Hepatocyte (in vitro differentiated cells): ENCODE measurements at regions not wholly inside any gene's neighbourhood (a gene's known extent, or its start where the extent isn't known, plus 50 kb on each side); places are given as distances from the start of the nearest gene placed in this dataset.
A peak's percentile ranks its signal among the peaks of the same experiment; 100 is the strongest.

Source experiments
- DNase-seq: peaks from one replicate; pipeline ENCODE4 v3.0.0-alpha.2; 2016; ENCODE audit warnings: low spot score
- H2AFZ ChIP-seq: fragments of 200-600 bp; sonication (generic); 2 replicates; pipeline ENCODE4 v1.6.0; 2016; ENCODE audit warnings: antibody characterized with exemption, mild to moderate bottlenecking
- H3K27ac ChIP-seq: fragments of 200-600 bp; sonication (generic); 2 replicates; pipeline ENCODE4 v1.5.1; 2016; ENCODE audit warnings: mild to moderate bottlenecking
- H3K27me3 ChIP-seq: fragments of 200-600 bp; sonication (generic); 2 replicates; pipeline ENCODE4 v1.6.1; 2016
- H3K36me3 ChIP-seq: fragments of 200-600 bp; sonication (generic); replicated peaks from 2 replicates; pipeline ENCODE4 v1.5.1; 2016; ENCODE audit warnings: low read depth; ENCODE audit not compliant: insufficient read depth
- H3K4me1 ChIP-seq: fragments of 200-600 bp; sonication (generic); 2 replicates; pipeline ENCODE4 v1.5.1; 2016; ENCODE audit warnings: mild to moderate bottlenecking, moderate library complexity; ENCODE audit not compliant: insufficient read depth
- H3K4me2 ChIP-seq: fragments of 200-600 bp; sonication (generic); 2 replicates; pipeline ENCODE4 v1.6.0; 2016
- H3K4me3 ChIP-seq: fragments of 200-600 bp; sonication (generic); 2 replicates; pipeline ENCODE4 v1.5.1; 2016; ENCODE audit warnings: mild to moderate bottlenecking
- H3K79me2 ChIP-seq: fragments of 200-600 bp; sonication (generic); 2 replicates; pipeline ENCODE4 v1.6.0; 2017; ENCODE audit warnings: mild to moderate bottlenecking
- H3K9me2 ChIP-seq: fragments of 200-600 bp; sonication (generic); replicated peaks from 2 replicates; pipeline ENCODE4 v1.6.0; 2017; ENCODE audit warnings: mild to moderate bottlenecking; ENCODE audit not compliant: insufficient read depth
- H3K9me3 ChIP-seq: fragments of 200-600 bp; sonication (generic); 2 replicates; pipeline ENCODE4 v1.5.1; 2016; ENCODE audit warnings: low read depth, mild to moderate bottlenecking
- H4K20me1 ChIP-seq: fragments of 200-600 bp; sonication (generic); 2 replicates; pipeline ENCODE4 v1.6.0; 2016; ENCODE audit warnings: mild to moderate bottlenecking; ENCODE audit not compliant: insufficient read depth, poor library complexity, severe bottlenecking
- CTCF ChIP-seq: fragments of 200-600 bp; sonication (generic); IDR thresholded peaks from 2 replicates; pipeline ENCODE4 v1.5.1; 2016; ENCODE audit warnings: antibody characterized with exemption, mild to moderate bottlenecking; ENCODE audit not compliant: poor library complexity
- EZH2 ChIP-seq: fragments of 200-600 bp; sonication (generic); IDR thresholded peaks from 2 replicates; pipeline ENCODE4 v1.6.1; 2016; ENCODE audit warnings: antibody characterized with exemption, mild to moderate bottlenecking, borderline replicate concordance
- EZH2phosphoT487 ChIP-seq: fragments of 200-600 bp; sonication (generic); IDR thresholded peaks from one replicate; pipeline ENCODE4 v1.6.1; 2018; ENCODE audit warnings: antibody characterized with exemption, mild to moderate bottlenecking, low read depth, moderate library complexity; ENCODE audit not compliant: unreplicated experiment, severe bottlenecking
- WGBS: methylation state at CpG from one replicate; pipeline ENCODE4 v1.1.6; 2016; ENCODE audit warnings: low lambda C conversion rate; ENCODE audit errors: missing lambda C conversion rate; 5-methylcytosine and 5-hydroxymethylcytosine counted together

GRCh38 chrX:13126775-13127174, 82.4 kb upstream of the FAM9C start:
- no peaks in the 10 kb centered on the region for H3K27me3 ChIP-seq
- H3K4me2 ChIP-seq = peak overlapping the region; percentile 12
- no peak overlapping the region for H2AFZ ChIP-seq
- H3K79me2 ChIP-seq = no peaks in the 10 kb centered on the region
- 45% methylated on average over 3 of the region's 3 CpGs for WGBS
- H3K27ac ChIP-seq = peak overlapping the region; percentile 46
- no peaks in the 10 kb centered on the region for H3K9me2 ChIP-seq
- no peaks in the 10 kb centered on the region for H4K20me1 ChIP-seq
- H3K9me3 ChIP-seq = no peaks in the 10 kb centered on the region
- peak; percentile 67 for DNase-seq
- no peaks in the 10 kb centered on the region for H3K36me3 ChIP-seq
- H3K4me3 ChIP-seq = no peak overlapping the region
- H3K4me1 ChIP-seq = peaks cover 30% of the 10 kb centered on the region
- no peak for TF ChIP-seq EZH2phosphoT487
- no peak for TF ChIP-seq CTCF
- no peak for TF ChIP-seq EZH2

- H3K4me3 ChIP-seq = no peak overlapping the region
- no peak for DNase-seq
- no peaks in the 10 kb centered on the region for H3K9me2 ChIP-seq
- H3K27ac ChIP-seq = no peak overlapping the region
- H3K79me2 ChIP-seq = no peaks in the 10 kb centered on the region
- no peak overlapping the region for H3K4me2 ChIP-seq
- peaks cover 38% of the 10 kb centered on the region for H3K4me1 ChIP-seq
- TF ChIP-seq EZH2phosphoT487 (no peak), EZH2 (no peak)
- 88% methylated on average over 2 of the region's 2 CpGs for WGBS
- H3K27me3 ChIP-seq = no peaks in the 10 kb centered on the region
- no peaks in the 10 kb centered on the region for H3K9me3 ChIP-seq
- H2AFZ ChIP-seq = no peak overlapping the region
- no peaks in the 10 kb centered on the region for H3K36me3 ChIP-seq
- no peaks in the 10 kb centered on the region for H4K20me1 ChIP-seq
Observed at GRCh38 chrX:13125188-13125587, 80.8 kb upstream of the FAM9C start.

- H3K36me3 ChIP-seq = no peaks in the 10 kb centered on the region
- no peak for DNase-seq
- H3K4me2 ChIP-seq = no peak overlapping the region
- H4K20me1 ChIP-seq = no peaks in the 10 kb centered on the region
- peaks cover 49% of the 10 kb centered on the region for H3K4me1 ChIP-seq
- no peaks in the 10 kb centered on the region for H3K27me3 ChIP-seq
- H3K4me3 ChIP-seq = no peak overlapping the region
- 54% methylated on average over 7 of the region's 7 CpGs for WGBS
- no peaks in the 10 kb centered on the region for H3K9me2 ChIP-seq
- no peaks in the 10 kb centered on the region for H3K79me2 ChIP-seq
- TF ChIP-seq CTCF = no peak
- TF ChIP-seq EZH2 = no peak
- no peak for TF ChIP-seq EZH2phosphoT487
- no peak overlapping the region for H2AFZ ChIP-seq
- H3K27ac ChIP-seq = peak overlapping the region; percentile 49
- no peaks in the 10 kb centered on the region for H3K9me3 ChIP-seq
Observed at GRCh38 chrX:13123857-13124345, 79.5 kb upstream of the FAM9C start.

- WGBS = 64% methylated on average over 5 of the region's 5 CpGs
- Histone ChIP-seq H4K20me1 (no peaks in the 10 kb centered on the region), H2AFZ (no peak overlapping the region), H3K9me2 (no peaks in the 10 kb centered on the region), H3K4me3 (no peak overlapping the region), H3K9me3 (no peaks in the 10 kb centered on the region), H3K27me3 (no peaks in the 10 kb centered on the region), H3K79me2 (no peaks in the 10 kb centered on the region), H3K4me1 (peaks cover 49% of the 10 kb centered on the region), H3K4me2 (no peak overlapping the region), H3K36me3 (no peaks in the 10 kb centered on the region), H3K27ac (peak overlapping the region; percentile 49)
- TF ChIP-seq CTCF = no peak
- TF ChIP-seq EZH2phosphoT487 = no peak
- DNase-seq = no peak
Observed at GRCh38 chrX:13123247-13123856, 78.9 kb upstream of the FAM9C start.
